ENCODE measurements at regions not wholly inside any gene's neighbourhood (a gene's known extent, or its start where the extent isn't known, plus 50 kb on each side); places are given as distances from the start of the nearest gene placed in this dataset.

GRCh38 chr20:60659240-60659639, 592.8 kb upstream of the CDH4 start:
- no peak for DNase-seq

GRCh38 chr20:60662307-60662706, 589.8 kb upstream of the CDH4 start:
- no peak for DNase-seq

DNA sequence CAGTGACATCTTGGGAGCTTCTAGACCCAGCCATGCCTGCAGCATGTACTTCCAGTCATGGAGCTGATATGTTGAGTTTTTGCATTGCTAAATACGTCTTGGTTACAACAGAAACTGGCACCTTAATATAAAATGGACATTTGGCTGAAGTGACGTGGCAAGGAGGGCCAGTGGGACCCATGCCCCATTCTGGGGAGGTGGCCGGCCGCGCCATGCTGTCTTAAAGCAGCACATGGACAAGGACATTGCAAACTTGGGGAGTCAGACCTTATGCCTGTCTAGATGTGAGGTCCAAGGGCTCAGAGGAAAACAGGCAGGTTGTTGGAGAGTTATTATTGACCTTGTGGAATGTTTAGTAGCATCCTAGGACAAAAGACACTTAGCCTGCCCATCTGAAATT, 588.0 kb upstream of the CDH4 start:
- DNase-seq = no peak

DNA sequence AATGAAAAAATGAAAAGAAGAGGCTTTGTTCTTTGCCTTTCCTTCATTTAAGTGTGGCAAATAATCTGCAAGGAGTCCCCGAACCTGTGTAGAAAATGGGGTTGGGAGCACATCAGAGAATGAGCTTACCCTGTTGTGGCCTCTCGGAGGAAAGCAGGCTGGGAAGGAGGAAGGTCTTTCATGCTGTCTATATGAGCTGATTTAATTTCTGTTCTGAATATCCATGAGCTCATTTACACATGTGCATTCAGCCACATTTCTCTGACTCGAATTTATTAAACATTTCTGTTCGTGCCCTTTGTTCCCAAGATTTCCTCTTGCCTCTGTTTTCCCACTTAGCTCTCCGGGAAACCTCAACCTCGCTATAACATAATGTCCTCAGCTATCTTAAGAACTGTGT, 584.4 kb upstream of the CDH4 start:
- no peak for DNase-seq

- DNase-seq = no peak
Measured at GRCh38 chr20:60669211-60669610, 582.9 kb upstream of the CDH4 start.

DNA sequence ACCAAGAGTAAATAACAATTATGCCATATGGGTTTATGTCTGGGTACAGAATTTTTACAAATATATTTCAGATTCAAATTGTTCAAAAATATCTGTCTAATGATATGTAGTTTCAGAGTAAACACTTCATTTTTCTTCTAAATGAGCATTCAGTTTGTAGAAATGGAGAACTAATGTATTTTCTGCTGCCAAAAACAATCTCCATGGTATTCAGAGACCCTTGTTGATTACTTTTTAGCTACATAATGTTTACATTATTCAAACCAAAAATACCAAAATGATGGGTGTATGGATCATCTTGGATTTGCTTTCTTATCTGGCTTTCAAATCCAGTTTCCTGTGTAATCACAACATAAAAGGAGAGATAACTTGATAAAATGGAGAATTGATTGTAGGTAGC, 576.0 kb upstream of the CDH4 start:
- no peak for DNase-seq

- no peak for DNase-seq
Measured at GRCh38 chr20:60677819-60678218, 574.2 kb upstream of the CDH4 start.

DNA sequence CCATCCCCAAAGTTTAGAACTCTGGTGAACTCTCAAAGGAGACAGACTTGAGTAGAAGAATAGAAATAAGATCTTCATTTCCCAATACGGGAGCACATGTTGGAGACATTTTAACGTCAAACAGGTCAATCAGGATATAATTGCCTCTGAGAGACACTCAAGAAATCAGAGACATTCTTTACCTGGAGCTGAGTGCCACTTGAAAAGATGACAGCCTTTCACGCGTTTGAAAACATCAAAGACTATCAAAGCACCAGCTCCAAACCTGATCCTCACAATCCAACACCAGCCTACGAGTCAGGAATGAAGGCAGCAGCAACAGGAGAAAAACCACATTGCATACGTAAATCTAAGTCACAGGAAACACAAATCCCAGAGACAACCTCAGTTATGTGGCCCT, 571.5 kb upstream of the CDH4 start:
- DNase-seq = no peak

GRCh38 chr20:60687213-60687612, 564.8 kb upstream of the CDH4 start:
- no peak for DNase-seq

DNA sequence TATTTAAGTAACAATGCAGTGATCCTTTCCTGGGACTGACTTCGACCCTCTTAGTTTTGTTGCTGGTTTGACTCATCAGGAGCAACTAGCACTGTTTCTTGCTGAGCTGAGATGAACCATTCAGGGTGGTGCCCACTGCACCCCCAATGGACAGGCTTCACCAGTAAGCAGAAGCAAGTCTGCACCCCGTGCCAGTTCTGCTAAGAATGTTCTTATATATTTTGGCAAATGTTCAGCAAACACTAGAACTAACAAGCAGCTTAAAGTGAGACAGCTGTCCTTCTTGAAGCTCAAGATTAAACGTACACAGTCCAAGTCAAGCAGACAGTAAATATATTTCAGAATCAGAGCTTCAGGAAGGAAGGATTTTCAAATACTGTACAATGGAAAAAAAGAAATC, 561.3 kb upstream of the CDH4 start:
- DNase-seq = no peak

DNA sequence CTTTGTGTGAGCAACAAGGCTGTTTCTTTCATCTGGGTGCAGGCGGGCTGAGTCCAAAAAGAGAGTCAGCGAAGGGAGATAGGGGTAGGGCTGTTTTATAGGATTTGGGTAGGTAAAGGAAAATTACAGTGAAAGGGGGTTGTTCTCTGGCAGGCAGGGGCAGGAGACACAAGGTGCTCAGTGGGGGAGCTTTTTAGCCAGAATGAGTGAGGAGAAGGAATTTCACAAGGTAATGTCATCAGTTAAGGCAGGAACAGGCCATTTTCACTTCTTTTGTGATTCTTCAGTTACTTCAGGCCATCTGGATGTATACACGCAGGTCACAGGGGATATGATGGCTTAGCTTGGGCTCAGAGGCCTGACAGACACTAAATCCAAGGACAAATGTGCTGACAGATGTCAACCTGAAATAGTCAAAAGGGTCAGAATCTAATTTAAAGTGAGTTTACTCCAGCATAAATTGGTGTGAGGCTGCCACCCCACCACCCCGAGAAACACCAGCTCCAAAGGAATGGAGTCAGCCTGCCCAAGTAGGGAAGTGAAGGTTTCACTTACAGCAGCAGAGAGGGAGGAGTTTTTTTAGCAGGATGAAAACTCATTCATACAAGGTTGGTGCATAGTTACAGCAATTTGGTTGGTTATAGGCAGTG, 560.0 kb upstream of the CDH4 start:
- no peak for DNase-seq

GRCh38 chr20:60693496-60694133, 558.4 kb upstream of the CDH4 start:
- no peak for DNase-seq

GRCh38 chr20:60694763-60695162, 557.3 kb upstream of the CDH4 start:
- DNase-seq = no peak

DNA sequence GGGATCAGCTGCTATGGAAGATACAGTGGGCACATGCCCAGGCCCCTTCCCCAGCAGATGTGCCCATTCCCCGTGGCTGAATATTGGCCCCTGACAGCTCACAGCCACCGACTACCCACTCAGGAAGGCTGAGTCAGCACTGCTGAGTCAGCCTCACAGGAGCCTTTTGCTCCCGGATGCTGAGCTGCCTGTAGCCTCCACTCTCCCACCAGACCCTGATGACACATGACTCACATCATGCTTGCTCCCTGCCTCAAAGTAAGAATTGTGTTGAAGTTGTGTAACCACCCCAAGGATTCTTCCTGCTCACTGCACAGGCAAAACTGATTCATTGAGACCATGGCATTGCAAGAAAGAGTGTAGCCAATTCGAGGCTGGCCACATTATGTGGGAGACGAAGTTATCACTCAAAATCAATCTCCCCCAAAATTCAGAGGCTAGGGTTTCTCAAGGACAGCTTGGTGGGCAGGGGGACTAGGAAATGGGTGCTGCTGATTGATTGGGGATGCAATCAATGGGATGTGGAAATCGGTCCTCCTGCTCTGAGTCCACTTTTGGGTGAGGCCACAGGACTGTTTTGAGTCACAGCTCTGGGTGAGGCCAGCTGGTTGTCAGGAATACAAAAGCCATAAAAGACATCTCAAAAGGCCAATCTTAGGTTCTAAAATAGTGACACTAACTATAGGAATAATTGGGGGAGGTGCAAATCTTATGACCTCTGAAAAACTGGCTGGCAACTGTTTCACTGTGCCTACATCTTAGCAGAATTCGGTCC, 556.6 kb upstream of the CDH4 start:
- DNase-seq = no peak

GRCh38 chr20:60697252-60697651, 554.8 kb upstream of the CDH4 start:
- DNase-seq = no peak

DNA sequence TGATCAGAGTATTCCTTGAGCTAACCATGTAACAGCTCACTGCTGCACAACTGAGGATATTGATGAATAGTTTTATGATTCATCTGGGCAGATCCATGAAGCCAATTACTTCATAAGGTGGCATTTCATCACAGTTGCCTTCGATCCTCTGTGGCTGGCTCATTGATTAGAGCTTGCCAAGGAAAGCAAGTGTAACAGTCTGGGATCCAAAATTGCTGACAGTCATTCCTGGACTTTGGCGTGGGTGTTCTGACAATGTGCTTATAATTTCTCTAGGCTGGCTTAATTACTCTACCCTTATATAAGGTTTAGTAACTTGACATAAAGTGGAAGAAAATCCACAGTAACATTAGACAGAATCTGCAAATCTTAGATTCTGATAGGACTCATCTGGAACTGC, 551.3 kb upstream of the CDH4 start:
- DNase-seq = no peak

DNA sequence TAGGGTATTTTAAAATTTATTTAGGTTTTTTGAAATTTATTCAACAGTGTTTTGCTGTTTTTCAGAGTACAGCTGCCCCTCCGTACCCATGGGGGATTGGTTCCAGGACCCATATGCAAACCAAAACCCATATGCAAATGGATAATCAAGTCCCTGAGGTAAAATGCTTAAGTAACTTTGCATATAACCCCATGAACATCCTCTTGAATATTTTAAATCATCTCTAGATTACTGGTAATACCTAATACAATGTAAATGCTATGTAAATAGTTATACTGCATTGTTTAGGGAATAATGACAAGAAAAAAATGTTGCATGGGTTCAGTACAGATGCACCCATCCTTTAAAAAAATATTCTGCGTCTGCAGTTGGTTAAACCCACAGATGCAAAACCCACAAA, 547.9 kb upstream of the CDH4 start:
- DNase-seq = no peak

DNA sequence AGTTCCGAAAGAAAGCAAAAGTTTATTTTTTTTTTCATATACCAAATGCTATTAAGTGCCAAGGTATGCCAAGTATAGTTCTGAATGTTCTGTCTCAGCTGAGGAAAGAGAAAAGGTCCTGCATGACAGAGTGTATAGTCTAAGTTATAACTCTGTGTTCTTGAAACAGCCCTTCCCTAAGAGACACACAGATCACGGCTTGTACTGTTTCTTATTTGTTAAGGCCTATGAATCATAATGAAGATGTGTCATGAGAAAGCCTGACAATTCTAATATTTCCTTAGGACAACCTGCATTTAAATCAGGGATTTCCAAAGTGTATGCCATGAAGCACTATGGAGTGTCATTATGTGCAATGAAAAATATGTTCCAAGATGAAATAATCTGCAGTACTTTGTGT, 538.7 kb upstream of the CDH4 start:
- no peak for DNase-seq

DNA sequence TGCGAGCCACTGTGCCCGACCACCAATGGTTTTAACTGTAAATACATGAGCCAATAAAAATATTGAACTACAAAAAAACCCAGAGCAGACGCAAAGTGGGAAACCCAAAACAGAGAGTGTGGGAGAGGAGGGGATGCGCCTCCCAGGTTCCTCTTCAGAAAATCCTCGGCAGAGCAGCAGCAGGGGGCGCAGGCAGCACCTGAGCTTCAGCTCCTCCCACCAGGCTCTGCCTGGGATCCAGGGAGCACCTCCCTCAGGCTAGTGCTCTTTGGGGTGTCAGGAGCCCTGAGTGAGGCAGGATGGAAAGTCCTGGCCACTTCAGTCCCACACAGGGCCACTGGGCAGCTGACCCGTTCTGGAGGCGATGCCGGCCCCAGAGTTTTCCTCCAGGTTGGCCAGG, 536.9 kb upstream of the CDH4 start:
- no peak for DNase-seq

DNA sequence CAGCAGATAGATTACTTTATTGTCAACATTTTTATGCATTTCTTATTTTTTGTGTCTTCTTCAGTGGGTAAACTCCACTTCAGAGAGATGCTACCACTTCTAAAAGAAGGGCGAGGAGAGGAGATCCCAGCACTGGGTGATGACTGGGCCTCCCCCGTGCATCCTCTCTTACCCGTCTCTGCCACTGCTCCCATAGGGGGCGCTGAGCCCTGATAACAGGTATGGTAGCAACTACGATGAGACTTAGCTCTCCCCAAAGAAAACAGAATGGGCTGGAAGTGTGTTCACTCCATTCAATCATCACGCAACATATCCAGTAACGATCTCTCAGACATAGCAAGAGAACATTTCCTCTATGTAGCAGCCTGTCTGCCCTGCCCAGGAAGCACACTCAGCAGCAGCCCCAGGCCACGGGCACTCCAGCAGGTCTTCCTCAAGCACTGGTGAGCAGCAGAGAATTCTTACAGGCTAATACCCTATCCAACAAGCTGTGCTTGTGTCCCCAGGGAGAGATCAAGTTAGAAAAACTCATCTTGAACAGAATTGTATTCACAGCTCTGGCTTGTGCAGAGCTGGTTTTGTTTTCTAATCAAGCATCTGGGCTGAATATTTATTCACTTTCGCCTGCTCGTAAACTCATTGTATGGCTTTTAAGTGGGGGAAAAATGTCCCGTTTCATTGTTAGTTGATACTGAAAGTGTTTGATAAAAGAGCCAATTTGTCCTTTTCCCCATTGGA, 533.1 kb upstream of the CDH4 start:
- peak; percentile 45 for DNase-seq

DNA sequence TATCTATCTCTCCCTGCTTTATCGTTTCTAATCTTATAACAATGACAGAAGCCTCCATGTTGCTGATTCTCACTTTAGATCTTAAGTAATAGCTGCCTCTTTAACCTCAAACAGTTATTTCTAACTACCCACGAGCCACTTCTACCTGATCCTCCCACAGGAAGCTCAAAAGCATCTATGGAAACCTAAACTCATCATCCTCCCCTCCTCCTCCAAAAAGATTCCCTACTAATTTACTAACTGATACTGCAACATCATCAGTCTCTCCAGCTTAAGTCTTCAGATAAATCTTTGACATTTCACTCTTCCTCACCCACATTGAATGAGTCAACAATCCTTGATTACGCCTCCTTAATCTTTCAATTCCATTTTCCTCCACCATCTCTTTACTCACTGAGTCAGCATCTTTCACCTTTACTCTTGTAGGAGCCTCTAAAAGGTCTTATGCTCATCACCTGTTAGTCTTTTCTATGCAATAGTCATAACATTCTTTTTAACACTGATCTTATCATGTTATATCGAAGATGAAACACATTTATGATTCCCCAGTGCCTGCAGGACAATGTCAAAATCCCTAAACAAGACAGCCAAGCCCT, 526.7 kb upstream of the CDH4 start:
- DNase-seq = no peak

- DNase-seq = no peak
Measured at GRCh38 chr20:60727425-60727824, 524.6 kb upstream of the CDH4 start.

- no peak for DNase-seq
Measured at GRCh38 chr20:60728705-60729104, 523.4 kb upstream of the CDH4 start.
